Tibial nerve (tissue), 4 donors: ENCODE measurements at regions not wholly inside any gene's neighbourhood (a gene's known extent, or its start where the extent isn't known, plus 50 kb on each side); places are given as distances from the start of the nearest gene placed in this dataset.

Experiments
- DNase-seq, 2 donors: peaks; one replicate each; pipeline ENCODE4 v3.0.0-alpha.2; 2019; ENCODE audit warnings: low spot score in 2 of 2
- H3K27ac ChIP-seq, 4 donors: fragments of 200-600 bp; sonication (generic) in 3 of 4; one replicate each; pipeline ENCODE4 v1.5.1; 2017 to 2019; ENCODE audit warnings: mild to moderate bottlenecking in 1 of 4
- H3K27me3 ChIP-seq, 2 donors: fragments of 200-600 bp; sonication (generic) in 1 of 2; one replicate each; pipeline versions ENCODE4 v1.5.1 to v1.6.0; 2017 to 2019
- H3K36me3 ChIP-seq, 3 donors: fragments of 200-600 bp; sonication (generic); one replicate each; pipeline ENCODE4 v1.5.1; 2018 to 2019
- H3K4me1 ChIP-seq, 4 donors: fragments of 200-600 bp; sonication (generic) in 3 of 4; one replicate each; pipeline ENCODE4 v1.5.1; 2017 to 2019
- H3K4me3 ChIP-seq, 4 donors: fragments of 200-600 bp; sonication (generic) in 3 of 4; one replicate each; pipeline ENCODE4 v1.5.1; 2017 to 2019; ENCODE audit warnings: mild to moderate bottlenecking in 1 of 4, moderate library complexity in 1 of 4
- H3K9me3 ChIP-seq, 4 donors: fragments of 200-600 bp; sonication (generic) in 3 of 4; one replicate each; pipeline ENCODE4 v1.5.1; 2017 to 2019
- CTCF ChIP-seq, 5 experiments: fragments of 200-600 bp in 3 of 5; fragments of 450-650 bp in 2 of 5; sonication (generic) in 3 of 5; IDR thresholded peaks; one replicate each; pipeline ENCODE4 v1.5.1; 2016 to 2019; ENCODE audit warnings: antibody characterized with exemption in 5 of 5, mild to moderate bottlenecking in 3 of 5, moderate library complexity in 2 of 5
- EP300 ChIP-seq, 2 donors: sonication (generic); formaldehyde crosslinking; IDR thresholded peaks; one replicate each; pipeline ENCODE4 v1.6.1; 2017; ENCODE audit warnings: antibody characterized with exemption in 2 of 2, mild to moderate bottlenecking in 1 of 2
- POLR2A ChIP-seq, 2 donors: fragments of 450-650 bp; IDR thresholded peaks; one replicate each; pipeline ENCODE4 v1.6.1; 2017; ENCODE audit warnings: antibody characterized with exemption in 2 of 2, mild to moderate bottlenecking in 2 of 2, moderate library complexity in 2 of 2
- WGBS, 2 donors: methylation state at CpG; one replicate each; pipeline ENCODE4 v1.1.5; 2018; 5-methylcytosine and 5-hydroxymethylcytosine counted together

- no peak overlapping the region for H3K4me3 ChIP-seq
- 95 to 98% methylated on average over 1 of the region's 1 CpG for WGBS, 2 donors
- no peaks in the 10 kb centered on the region for H3K36me3 ChIP-seq
Observed at GRCh38 chr9:80052830-80053229, 481.1 kb downstream of the TLE4 start.

GRCh38 chr9:80049096-80049782 is 477.5 kb downstream of the TLE4 start:
- H3K9me3 ChIP-seq: peaks cover 0 to 23% (median 7%) of the 10 kb centered on the region in 4 donors
- WGBS, 2 donors: 81 to 87% methylated on average over 2 of the region's 2 CpGs
- no peak for DNase-seq
- H3K36me3 ChIP-seq: no peaks in the 10 kb centered on the region
- H3K4me3 ChIP-seq: no peak overlapping the region
- H3K27me3 ChIP-seq: no peaks in the 10 kb centered on the region
- no peak for TF ChIP-seq POLR2A (IDR thresholded peaks at IDR 0.05)
- TF ChIP-seq EP300 (IDR thresholded peaks at IDR 0.05): no peak
- no peak for TF ChIP-seq CTCF (IDR thresholded peaks at IDR 0.05)
- H3K4me1 ChIP-seq: no peaks in the 10 kb centered on the region
- H3K27ac ChIP-seq: no peak overlapping the region

More at GRCh38 chr9:80052830-80053229, 481.1 kb downstream of the TLE4 start:
- Histone ChIP-seq H3K27me3 (no peaks in the 10 kb centered on the region), H3K9me3 (peaks cover 0 to 30% (median 7%) of the 10 kb centered on the region in 4 donors), H3K27ac (no peak overlapping the region), H3K4me1 (no peaks in the 10 kb centered on the region)
- no peak for TF ChIP-seq EP300 (IDR thresholded peaks at IDR 0.05)
- TF ChIP-seq POLR2A (IDR thresholded peaks at IDR 0.05): no peak
- no peak for TF ChIP-seq CTCF (IDR thresholded peaks at IDR 0.05)
- DNase-seq: no peak

DNA sequence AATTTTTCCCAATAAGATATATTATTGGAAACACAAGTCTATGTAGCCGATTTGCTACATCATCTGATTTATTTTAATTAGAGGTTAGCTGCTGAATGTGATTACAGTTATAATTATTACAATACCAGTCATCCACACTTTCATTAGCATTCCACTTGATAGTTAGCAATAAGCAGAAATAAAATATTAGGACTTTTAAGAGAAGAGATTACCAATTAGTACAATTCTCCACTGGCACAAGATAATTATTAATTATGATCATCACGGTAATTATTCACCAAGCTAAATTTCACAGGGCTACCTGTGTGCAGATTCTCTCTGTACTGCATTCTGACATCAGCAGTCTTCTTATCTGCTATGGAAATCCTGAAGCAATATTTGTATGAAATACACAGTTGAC is 474.7 kb downstream of the TLE4 start:
- TF ChIP-seq CTCF (IDR thresholded peaks at IDR 0.05) (no peak), EP300 (IDR thresholded peaks at IDR 0.05) (no peak), POLR2A (IDR thresholded peaks at IDR 0.05) (no peak)
- WGBS, 2 donors: 95 to 97% methylated on average over 2 of the region's 2 CpGs
- no peak for DNase-seq
- no peaks in the 10 kb centered on the region for H3K4me1 ChIP-seq
- no peaks in the 10 kb centered on the region for H3K36me3 ChIP-seq
- no peaks in the 10 kb centered on the region for H3K9me3 ChIP-seq
- no peak overlapping the region for H3K4me3 ChIP-seq
- no peaks in the 10 kb centered on the region for H3K27me3 ChIP-seq
- no peak overlapping the region for H3K27ac ChIP-seq

DNA sequence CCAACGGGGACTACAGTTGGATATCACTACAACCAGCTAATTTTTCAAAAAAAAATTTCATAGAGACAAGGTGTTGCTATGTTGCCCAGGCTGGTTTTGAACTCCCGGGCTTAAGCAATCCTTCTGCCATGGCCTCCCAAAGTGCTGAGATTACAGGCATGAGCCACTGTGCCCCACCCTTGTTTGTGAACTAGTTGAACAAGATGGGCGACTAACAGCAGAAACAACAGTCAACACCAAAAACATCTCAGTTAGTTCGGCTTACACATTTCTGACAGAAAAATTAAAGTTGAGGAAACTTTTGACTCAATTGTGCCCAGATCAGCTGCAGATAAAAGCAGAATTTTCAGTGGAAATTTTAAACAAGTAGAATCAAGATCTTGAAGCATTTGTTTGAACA is 470.1 kb downstream of the TLE4 start:
- H3K36me3 ChIP-seq: no peaks in the 10 kb centered on the region
- TF ChIP-seq POLR2A (IDR thresholded peaks at IDR 0.05) (no peak), CTCF (IDR thresholded peaks at IDR 0.05) (no peak), EP300 (IDR thresholded peaks at IDR 0.05) (no peak)
- no peaks in the 10 kb centered on the region for H3K4me1 ChIP-seq
- no peaks in the 10 kb centered on the region for H3K27me3 ChIP-seq
- H3K9me3 ChIP-seq: no peaks in the 10 kb centered on the region
- no peak for DNase-seq
- 91 to 96% methylated on average over 4 of the region's 4 CpGs for WGBS, 2 donors
- H3K27ac ChIP-seq: no peak overlapping the region
- H3K4me3 ChIP-seq: no peak overlapping the region

- no peaks in the 10 kb centered on the region for H3K27me3 ChIP-seq
- H3K9me3 ChIP-seq: no peaks in the 10 kb centered on the region
- 69 to 75% methylated on average over 4 of the region's 4 CpGs for WGBS, 2 donors
- no peaks in the 10 kb centered on the region for H3K36me3 ChIP-seq
- H3K4me1 ChIP-seq: no peaks in the 10 kb centered on the region
- TF ChIP-seq EP300 (IDR thresholded peaks at IDR 0.05): no peak
- no peak for DNase-seq
- no peak overlapping the region for H3K4me3 ChIP-seq
- H3K27ac ChIP-seq: no peak overlapping the region
Observed at GRCh38 chr9:80040457-80040856, 468.7 kb downstream of the TLE4 start.
